ENCODE measurements at regions not wholly inside any gene's neighbourhood (a gene's known extent, or its start where the extent isn't known, plus 50 kb on each side); places are given as distances from the start of the nearest gene placed in this dataset.

DNA sequence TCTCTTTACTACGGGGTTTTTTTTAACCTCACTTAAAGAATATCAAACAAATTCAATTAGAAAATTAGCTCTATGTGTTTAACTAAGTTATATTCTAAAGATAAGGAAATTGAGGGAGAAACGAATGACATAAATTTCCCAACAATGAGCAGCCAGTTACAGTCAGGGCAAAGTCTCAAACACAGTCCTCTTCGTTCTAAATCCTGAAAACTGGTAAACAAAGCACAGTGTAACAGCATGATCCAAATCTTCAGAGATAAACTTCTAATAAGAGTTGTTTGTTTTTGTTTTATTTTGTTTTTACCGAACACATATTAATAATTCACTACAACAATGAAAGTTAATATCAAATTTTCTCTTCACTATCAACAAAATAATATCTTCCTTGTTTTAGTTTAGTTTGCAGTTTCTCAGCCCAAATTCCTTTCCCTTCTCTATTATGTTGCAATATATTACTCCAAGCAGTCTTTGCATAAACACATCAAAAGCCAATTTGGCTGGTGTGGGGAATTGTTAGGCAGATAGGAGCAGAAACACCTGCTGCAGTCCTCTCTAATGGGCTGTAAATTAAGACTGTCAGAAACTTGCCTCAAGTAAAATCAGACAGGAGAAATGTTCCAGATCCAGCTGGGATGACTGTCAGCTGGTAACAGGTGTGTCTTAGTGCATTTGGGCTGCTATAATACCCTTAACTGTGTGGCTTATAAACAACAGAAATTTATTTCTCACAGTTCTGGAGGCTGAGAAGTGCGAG is 106.5 kb upstream of the SGCG start:
- TF ChIP-seq, protein P1, sequence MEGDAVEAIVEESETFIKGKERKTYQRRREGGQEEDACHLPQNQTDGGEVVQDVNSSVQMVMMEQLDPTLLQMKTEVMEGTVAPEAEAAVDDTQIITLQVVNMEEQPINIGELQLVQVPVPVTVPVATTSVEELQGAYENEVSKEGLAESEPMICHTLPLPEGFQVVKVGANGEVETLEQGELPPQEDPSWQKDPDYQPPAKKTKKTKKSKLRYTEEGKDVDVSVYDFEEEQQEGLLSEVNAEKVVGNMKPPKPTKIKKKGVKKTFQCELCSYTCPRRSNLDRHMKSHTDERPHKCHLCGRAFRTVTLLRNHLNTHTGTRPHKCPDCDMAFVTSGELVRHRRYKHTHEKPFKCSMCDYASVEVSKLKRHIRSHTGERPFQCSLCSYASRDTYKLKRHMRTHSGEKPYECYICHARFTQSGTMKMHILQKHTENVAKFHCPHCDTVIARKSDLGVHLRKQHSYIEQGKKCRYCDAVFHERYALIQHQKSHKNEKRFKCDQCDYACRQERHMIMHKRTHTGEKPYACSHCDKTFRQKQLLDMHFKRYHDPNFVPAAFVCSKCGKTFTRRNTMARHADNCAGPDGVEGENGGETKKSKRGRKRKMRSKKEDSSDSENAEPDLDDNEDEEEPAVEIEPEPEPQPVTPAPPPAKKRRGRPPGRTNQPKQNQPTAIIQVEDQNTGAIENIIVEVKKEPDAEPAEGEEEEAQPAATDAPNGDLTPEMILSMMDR (IDR thresholded peaks at IDR 0.05), result no peak
- TF ChIP-seq POLR2AphosphoS5 (IDR thresholded peaks at IDR 0.05) (no peak), POLR2A (IDR thresholded peaks at IDR 0.05) (no peak), EP300 (IDR thresholded peaks at IDR 0.05) (no peak)
